HUDEP-2 (cell line): ENCODE measurements at regions not wholly inside any gene's neighbourhood (a gene's known extent, or its start where the extent isn't known, plus 50 kb on each side); places are given as distances from the start of the nearest gene placed in this dataset.
"Not testable (repeated sequence)": the region's sequence is repeated elsewhere in the genome, so short reads cannot be mapped to it uniquely, and the experiment has no call there.

Source experiments
- DNase-seq, 76 experiments: peaks; one replicate each; lab custom pipeline; 2025; ENCODE audit not compliant: unreplicated experiment in 76 of 76; lab: John Stamatoyannopoulos, UW

DNA sequence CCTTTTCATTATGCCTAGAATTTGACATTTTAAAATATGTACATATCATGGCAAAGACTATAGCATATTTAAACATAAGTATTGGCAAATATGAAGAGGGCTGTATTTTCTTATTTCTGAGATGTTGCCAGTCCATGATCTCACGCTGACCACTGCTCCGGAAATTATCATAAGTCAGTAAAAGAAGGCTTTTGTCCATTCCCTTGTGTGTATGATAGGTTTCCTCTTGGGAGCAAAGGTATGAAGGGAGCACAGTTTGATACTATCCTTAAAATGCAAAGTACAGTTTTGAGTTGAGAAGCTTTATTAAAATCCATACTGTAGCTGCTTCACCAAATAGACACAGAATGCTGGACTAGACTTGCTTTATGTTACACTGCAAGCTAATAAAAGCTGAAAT is 52.6 kb upstream of the AGA start:
- DNase-seq = no peak

DNA sequence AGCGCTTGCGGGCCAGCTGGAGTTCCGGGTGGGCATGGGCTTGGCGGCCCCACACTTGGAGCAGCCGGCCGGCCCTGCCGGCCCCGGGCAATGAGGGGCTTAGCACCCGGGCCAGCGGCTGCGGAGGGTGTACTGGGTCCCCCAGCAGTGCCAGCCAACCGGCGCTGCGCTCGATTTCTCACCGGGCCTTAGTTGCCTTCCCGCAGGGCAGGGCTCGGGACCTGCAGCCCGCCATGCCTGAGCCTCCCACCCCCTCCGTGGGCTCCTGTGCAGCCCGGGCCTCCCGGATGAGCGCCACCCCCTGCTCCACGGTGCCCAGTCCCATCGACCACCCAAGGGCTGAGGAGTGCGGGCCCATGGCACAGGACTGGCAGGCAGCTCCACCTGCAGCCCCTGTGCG is 53.4 kb upstream of the AGA start:
- DNase-seq = not testable (repeated sequence)

GRCh38 chr4:177499537-177499936 is 57.3 kb upstream of the AGA start:
- no peak for DNase-seq

- DNase-seq = no peak
Measured at GRCh38 chr4:177505171-177505615, 63.0 kb upstream of the AGA start.

- DNase-seq = no peak
Measured at GRCh38 chr4:177508662-177509061, 66.4 kb upstream of the AGA start.

- DNase-seq = no peak
Measured at GRCh38 chr4:177509226-177509745, 67.0 kb upstream of the AGA start.

- DNase-seq = no peak
Measured at GRCh38 chr4:177511611-177512010, 69.4 kb upstream of the AGA start.

- DNase-seq = no peak
Measured at GRCh38 chr4:177512646-177513045, 70.4 kb upstream of the AGA start.

DNA sequence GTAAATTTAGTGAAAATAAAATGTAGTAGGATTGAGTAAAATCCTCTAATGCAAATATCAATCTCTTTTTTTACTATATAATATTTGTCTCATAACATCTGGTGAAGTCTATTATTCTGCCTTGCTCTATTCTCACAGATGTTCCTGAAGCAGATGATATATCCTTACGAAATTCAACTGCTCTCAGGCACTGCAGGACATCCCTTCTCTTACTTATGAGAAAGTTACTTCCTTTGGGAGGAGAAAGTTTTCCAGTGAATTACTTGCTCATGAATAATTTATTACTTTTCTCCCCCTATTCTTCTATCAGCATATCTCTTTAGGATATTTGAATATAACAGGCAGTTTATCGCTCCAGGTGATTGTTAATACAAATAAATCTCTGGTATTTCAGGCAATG is 75.6 kb upstream of the AGA start:
- DNase-seq = no peak

GRCh38 chr4:177519481-177520260 is 77.4 kb upstream of the AGA start:
- no peak for DNase-seq

DNA sequence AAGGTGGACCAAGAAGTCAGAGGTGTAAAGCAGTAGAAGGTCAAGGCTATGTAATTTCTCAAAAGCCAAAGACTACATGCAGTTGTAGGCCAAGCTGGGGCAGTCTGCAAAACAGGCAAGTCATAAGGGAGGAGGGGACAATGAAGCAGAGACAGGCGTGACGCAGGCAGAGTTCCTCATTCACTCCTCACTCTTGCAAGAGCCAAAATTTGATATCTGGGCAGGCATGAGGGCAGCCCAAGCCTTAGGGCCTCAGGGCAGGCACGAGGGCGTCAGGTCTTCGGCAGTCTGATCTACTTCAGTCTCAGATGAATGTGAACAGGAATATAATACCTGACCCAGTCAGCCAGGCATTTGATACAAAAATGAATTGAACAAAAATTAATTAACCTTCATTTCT is 86.4 kb upstream of the AGA start:
- no peak for DNase-seq

DNA sequence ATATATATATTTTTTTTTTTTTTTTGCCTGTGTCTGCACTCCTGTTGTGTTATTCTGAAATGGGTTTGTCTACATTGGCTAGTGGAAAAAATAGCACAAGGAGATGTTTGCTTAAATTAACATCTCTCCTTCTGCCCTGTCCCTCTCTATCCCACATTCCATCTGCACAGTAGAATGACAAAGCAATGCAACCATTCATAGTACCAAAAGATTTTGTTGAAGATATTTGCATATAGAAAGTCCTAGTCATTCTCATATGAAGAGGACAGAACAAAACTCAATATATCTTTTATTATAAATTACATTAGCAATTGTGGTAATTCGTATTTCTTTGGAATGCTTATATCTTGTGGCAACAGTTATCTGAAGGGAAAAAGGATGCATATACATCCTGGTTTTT is 88.3 kb upstream of the AGA start:
- DNase-seq = no peak

DNA sequence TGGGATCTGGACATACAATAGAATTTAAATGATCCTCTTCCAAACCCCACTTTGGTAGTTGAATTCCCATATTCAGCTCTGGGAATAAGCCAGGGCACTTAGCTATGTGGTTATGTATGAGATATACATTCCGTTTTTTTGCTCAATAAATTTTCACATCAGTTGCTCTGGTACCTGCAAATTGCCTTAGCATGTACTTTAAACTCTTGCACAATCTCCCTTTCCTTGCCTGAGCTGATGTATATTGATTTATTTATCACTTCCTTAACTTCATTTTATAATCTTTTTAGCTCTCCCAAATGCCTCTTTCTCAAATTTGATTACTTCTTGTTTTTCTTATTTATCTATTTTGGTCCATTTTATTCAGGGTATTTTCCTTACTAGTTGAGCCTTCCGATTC is 90.1 kb upstream of the AGA start:
- DNase-seq = no peak

GRCh38 chr4:177534841-177535240 is 92.6 kb upstream of the AGA start:
- not testable (repeated sequence) for DNase-seq

- no peak for DNase-seq
Measured at GRCh38 chr4:177546745-177547144, 104.5 kb upstream of the AGA start.

DNA sequence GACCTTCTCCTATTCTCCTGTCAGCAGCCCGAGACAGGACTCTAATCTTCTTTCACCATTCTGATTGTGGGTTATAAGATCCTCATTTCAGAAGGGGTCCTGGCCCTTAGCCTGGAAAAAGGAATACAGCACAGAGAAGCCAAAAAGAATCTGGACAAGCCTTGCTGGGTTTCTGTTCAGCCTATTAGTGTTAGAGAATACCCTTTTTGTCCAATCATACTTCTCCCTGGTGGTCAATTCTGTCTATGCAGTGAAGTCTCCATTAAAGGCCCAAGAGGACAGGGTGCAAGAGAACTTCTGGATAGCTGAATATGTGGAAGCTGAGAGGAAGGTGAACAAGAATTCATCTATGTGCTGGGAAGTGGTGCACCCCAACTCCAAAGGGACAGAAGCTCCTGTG is 105.7 kb upstream of the AGA start:
- DNase-seq = no peak

- DNase-seq = peak in 9 of 76 experiments; percentile 1 to 20 (median 5)
Measured at GRCh38 chr4:177555007-177555574, 112.9 kb upstream of the AGA start.

DNA sequence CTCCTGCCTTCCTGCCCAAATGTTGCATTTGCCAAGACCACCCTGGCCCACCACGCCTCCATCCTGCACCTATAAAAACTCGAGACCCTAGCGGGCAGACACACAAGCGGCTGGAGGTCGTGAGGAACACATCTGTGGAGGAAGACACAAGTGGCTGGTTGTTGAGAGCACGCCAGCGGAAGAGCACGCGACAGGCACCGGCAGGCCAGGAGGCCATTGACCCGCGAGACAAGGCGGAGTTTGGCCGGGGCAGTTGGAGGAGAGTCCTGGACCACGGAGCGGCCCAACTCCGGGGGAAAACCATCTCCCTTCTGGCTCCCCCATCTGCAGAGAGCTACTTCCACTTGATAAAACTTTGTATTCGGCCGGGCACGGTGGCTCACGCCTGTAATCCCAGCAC is 115.2 kb upstream of the AGA start:
- DNase-seq = no peak

DNA sequence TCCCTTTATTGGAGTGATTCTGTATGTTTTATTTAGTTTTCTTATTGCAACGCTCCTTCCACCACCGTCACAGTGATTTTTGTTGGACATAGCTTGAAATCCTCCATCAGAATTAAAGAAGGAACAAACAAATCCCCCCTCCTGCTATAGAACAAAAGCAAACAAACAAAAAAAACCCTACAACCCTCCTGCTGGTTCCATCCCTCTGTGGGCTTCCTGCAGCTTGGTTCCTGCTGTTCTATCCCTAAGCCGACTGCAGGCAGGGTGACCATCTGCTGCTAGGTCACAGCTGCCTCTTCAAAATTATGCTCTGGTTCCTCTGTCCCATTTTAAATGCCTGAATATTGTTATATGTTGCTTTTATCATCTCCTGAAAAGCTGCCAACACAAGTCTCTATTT is 116.8 kb upstream of the AGA start:
- DNase-seq = no peak

DNA sequence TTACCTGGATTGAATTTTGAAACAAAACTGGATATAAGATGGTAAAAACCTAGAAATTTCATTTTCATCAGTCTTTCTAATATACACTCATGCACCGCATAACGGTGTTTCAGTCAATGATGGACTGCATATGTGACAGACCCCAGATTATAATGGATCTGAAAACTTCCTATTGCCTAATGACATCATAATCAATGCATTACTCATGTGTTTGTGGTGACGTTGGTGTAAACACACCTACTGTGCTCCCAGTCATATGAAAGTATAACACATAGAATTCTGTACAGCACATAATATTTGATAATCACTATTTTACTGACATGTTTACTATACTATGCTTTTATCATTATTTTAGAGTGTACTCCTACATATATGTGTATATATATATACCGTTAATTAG is 119.9 kb upstream of the AGA start:
- DNase-seq = no peak

- DNase-seq = no peak
Measured at GRCh38 chr4:177562859-177563258, 120.6 kb upstream of the AGA start.

DNA sequence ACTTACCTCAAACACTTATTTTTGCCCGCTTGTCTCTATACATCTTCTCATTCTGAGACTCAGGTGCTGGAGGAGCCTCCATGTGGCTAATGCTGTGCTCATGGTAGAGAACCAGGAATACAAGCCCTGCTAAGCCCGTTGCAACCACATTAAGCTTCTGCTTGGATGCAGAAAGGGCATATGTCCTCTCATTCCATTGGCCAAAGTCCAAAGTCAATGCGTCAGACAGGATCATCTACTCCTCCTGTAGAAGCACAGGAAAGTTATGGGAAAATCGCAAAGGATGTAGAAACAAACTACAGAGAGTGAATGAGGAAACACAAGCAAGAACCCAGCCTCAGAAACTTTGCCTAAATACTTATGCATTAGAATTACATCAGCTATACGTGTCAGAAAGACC is 124.5 kb upstream of the AGA start:
- DNase-seq = no peak
